GM12865 (cell line): ENCODE measurements at regions not wholly inside any gene's neighbourhood (a gene's known extent, or its start where the extent isn't known, plus 50 kb on each side); places are given as distances from the start of the nearest gene placed in this dataset.

ENCODE experiments used
- DNase-seq: peaks from one replicate; pipeline ENCODE4 v3.0.0; 2010; ENCODE audit warnings: low read depth
- H3K4me3 ChIP-seq: 2 replicates; pipeline ENCODE4 v1.5.1; 2011; ENCODE audit warnings: mild to moderate bottlenecking, low read depth, low read length, control low read depth
- CTCF ChIP-seq: IDR thresholded peaks from 2 replicates; pipeline ENCODE4 v1.5.1; 2011; ENCODE audit warnings: low read length, control low read depth, low read depth, inconsistent platforms; ENCODE audit not compliant: insufficient read depth; ENCODE audit errors: missing control alignments

GRCh38 chr18:39425172-39425850 lies 1859.7 kb upstream of the CELF4 start:
- no peak for DNase-seq
- TF ChIP-seq CTCF, result no peak
- no peak overlapping the region for H3K4me3 ChIP-seq

- TF ChIP-seq CTCF, result no peak
- no peak for DNase-seq
- no peak overlapping the region for H3K4me3 ChIP-seq
These were observed 1858.7 kb upstream of the CELF4 start for GRCh38 chr18:39424261-39424660.

- DNase-seq, result no peak
- H3K4me3 ChIP-seq, result no peak overlapping the region
- TF ChIP-seq CTCF, result no peak
These were observed 1855.7 kb upstream of the CELF4 start for GRCh38 chr18:39421276-39421675.

GRCh38 chr18:39419315-39419714 lies 1853.7 kb upstream of the CELF4 start:
- H3K4me3 ChIP-seq, result no peak overlapping the region
- no peak for DNase-seq
- no peak for TF ChIP-seq CTCF

- TF ChIP-seq CTCF, result no peak
- H3K4me3 ChIP-seq, result no peak overlapping the region
- DNase-seq, result no peak
These were observed 1849.9 kb upstream of the CELF4 start for GRCh38 chr18:39415471-39415870.

- no peak for TF ChIP-seq CTCF
- H3K4me3 ChIP-seq, result no peak overlapping the region
- peak; percentile 21 for DNase-seq
These were observed 1848.6 kb upstream of the CELF4 start for GRCh38 chr18:39414009-39414700.

- no peak overlapping the region for H3K4me3 ChIP-seq
- DNase-seq, result no peak
- TF ChIP-seq CTCF, result no peak
These were observed 1841.3 kb upstream of the CELF4 start for GRCh38 chr18:39406941-39407340.
